NCI-H2029 (cell line): ENCODE measurements at regions not wholly inside any gene's neighbourhood (a gene's known extent, or its start where the extent isn't known, plus 50 kb on each side); places are given as distances from the start of the nearest gene placed in this dataset.
"Not testable (repeated sequence)": the region's sequence is repeated elsewhere in the genome, so short reads cannot be mapped to it uniquely, and the experiment has no call there.

Experiments
- DNase-seq: peaks from one replicate; lab custom pipeline; 2025; lab: John Stamatoyannopoulos, UW

- no peak for DNase-seq
Measured at GRCh38 chr14:84436528-84436927, 1093.4 kb upstream of the FLRT2 start.

- peak; percentile 2 for DNase-seq
Measured at GRCh38 chr14:84442521-84442920, 1087.4 kb upstream of the FLRT2 start.

GRCh38 chr14:84445486-84445885, 1084.5 kb upstream of the FLRT2 start:
- no peak for DNase-seq

- no peak for DNase-seq
Measured at GRCh38 chr14:84446250-84446649, 1083.7 kb upstream of the FLRT2 start.

- no peak for DNase-seq
Measured at GRCh38 chr14:84453307-84453950, 1076.5 kb upstream of the FLRT2 start.

- no peak for DNase-seq
Measured at GRCh38 chr14:84454114-84454513, 1075.8 kb upstream of the FLRT2 start.

- no peak for DNase-seq
Measured at GRCh38 chr14:84456946-84457345, 1073.0 kb upstream of the FLRT2 start.

GRCh38 chr14:84458881-84459280, 1071.1 kb upstream of the FLRT2 start:
- DNase-seq: peak; percentile 48

GRCh38 chr14:84465880-84466279, 1064.1 kb upstream of the FLRT2 start:
- DNase-seq: no peak

GRCh38 chr14:84468153-84468552, 1061.8 kb upstream of the FLRT2 start:
- DNase-seq: no peak

GRCh38 chr14:84477996-84478395, 1051.9 kb upstream of the FLRT2 start:
- no peak for DNase-seq

GRCh38 chr14:84482256-84483071, 1047.5 kb upstream of the FLRT2 start:
- no peak for DNase-seq

- no peak for DNase-seq
Measured at GRCh38 chr14:84483072-84483420, 1046.9 kb upstream of the FLRT2 start.

GRCh38 chr14:84484243-84484642, 1045.7 kb upstream of the FLRT2 start:
- DNase-seq: not testable (repeated sequence)

GRCh38 chr14:84485036-84485435, 1044.9 kb upstream of the FLRT2 start:
- DNase-seq: no peak

GRCh38 chr14:84490081-84490480, 1039.9 kb upstream of the FLRT2 start:
- DNase-seq: no peak

GRCh38 chr14:84492685-84493084, 1037.3 kb upstream of the FLRT2 start:
- no peak for DNase-seq

GRCh38 chr14:84493779-84494178, 1036.2 kb upstream of the FLRT2 start:
- no peak for DNase-seq

- no peak for DNase-seq
Measured at GRCh38 chr14:84496677-84497076, 1033.3 kb upstream of the FLRT2 start.

- not testable (repeated sequence) for DNase-seq
Measured at GRCh38 chr14:84512823-84513222, 1017.1 kb upstream of the FLRT2 start.

GRCh38 chr14:84519836-84520235, 1010.1 kb upstream of the FLRT2 start:
- no peak for DNase-seq

- DNase-seq: no peak
Measured at GRCh38 chr14:84520711-84521338, 1009.1 kb upstream of the FLRT2 start.

GRCh38 chr14:84523746-84524145, 1006.2 kb upstream of the FLRT2 start:
- DNase-seq: no peak
